Stomach (tissue), 8 donors: ENCODE measurements at regions not wholly inside any gene's neighbourhood (a gene's known extent, or its start where the extent isn't known, plus 50 kb on each side); places are given as distances from the start of the nearest gene placed in this dataset.
"Not testable (repeated sequence)": the region's sequence is repeated elsewhere in the genome, so short reads cannot be mapped to it uniquely, and the experiment has no call there.

Experiments used
- DNase-seq, 2 donors: peaks; one replicate each; pipeline versions ENCODE4 v3.0.0 to v3.0.0-alpha.2; 2013 to 2019
- H3K27ac ChIP-seq, 5 donors: fragments of 200-600 bp in 4 of 5; sonication (generic) in 4 of 5; one replicate each; pipeline ENCODE4 v1.5.1; 2013 to 2019; ENCODE audit warnings: mild to moderate bottlenecking in 1 of 5, moderate library complexity in 1 of 5
- H3K27me3 ChIP-seq, 3 donors: fragments of 200-600 bp; sonication (generic); one replicate each; pipeline ENCODE4 v1.5.1; 2017 to 2019; ENCODE audit warnings: mixed run types in 1 of 3
- H3K36me3 ChIP-seq, 4 donors: fragments of 200-600 bp; sonication (generic); 1 replicate in 3 of 4; 2 replicates in 1 of 4; pipeline ENCODE4 v1.5.1; 2016 to 2019
- H3K4me1 ChIP-seq, 4 donors: fragments of 200-600 bp; sonication (generic); one replicate each; pipeline ENCODE4 v1.5.1; 2016 to 2019
- H3K4me3 ChIP-seq, 4 donors: fragments of 200-600 bp; sonication (generic) in 3 of 4; one replicate each; pipeline ENCODE4 v1.5.1; 2016 to 2019; ENCODE audit warnings: mild to moderate bottlenecking in 1 of 4
- H3K9me3 ChIP-seq, 4 donors: fragments of 200-600 bp; sonication (generic); one replicate each; pipeline ENCODE4 v1.5.1; 2016 to 2019
- EP300 ChIP-seq: sonication (generic); formaldehyde crosslinking; IDR thresholded peaks from one replicate; pipeline ENCODE4 v1.6.1; 2017; ENCODE audit warnings: antibody characterized with exemption
- POLR2A ChIP-seq, 4 donors: fragments of 450-650 bp; IDR thresholded peaks; one replicate each; pipeline ENCODE4 v1.6.1; 2016; ENCODE audit warnings: antibody characterized with exemption in 4 of 4, control low read depth in 2 of 4, mild to moderate bottlenecking in 1 of 4, moderate library complexity in 1 of 4
- POLR2AphosphoS5 ChIP-seq, 3 donors: sonication (generic); formaldehyde crosslinking; IDR thresholded peaks; one replicate each; pipeline ENCODE4 v1.6.1; 2016; ENCODE audit warnings: antibody characterized with exemption in 3 of 3
- WGBS, 5 donors: extraction: QIAGEN DNeasy Blood & Tissue Kit in 3 of 5; methylation state at CpG; one replicate each; pipeline versions ENCODE4 v1.1.5 to v1.1.7; 2013 to 2018; 5-methylcytosine and 5-hydroxymethylcytosine counted together
- intact Hi-C: fragments of 100-400 bp; cut with DNase I; formaldehyde crosslinking; loops from one replicate; pipeline ENCODE4 v1.15.1; 2023; ENCODE audit warnings: low total_unique reads
- TF ChIP-seq, protein P1 (sequence below), 7 experiments: fragments of 450-650 bp in 4 of 7; fragments of 200-600 bp in 3 of 7; sonication (generic) in 3 of 7; IDR thresholded peaks; one replicate each; pipeline ENCODE4 v1.5.1; 2016 to 2019; ENCODE audit warnings: antibody characterized with exemption in 7 of 7, control low read depth in 2 of 7, mild to moderate bottlenecking in 1 of 7
- donor health status: healthy with polysubstance abuse.
- donor health status: Bipolar disorder and iron deficiency.
- donor health status: healthy.

DNA sequence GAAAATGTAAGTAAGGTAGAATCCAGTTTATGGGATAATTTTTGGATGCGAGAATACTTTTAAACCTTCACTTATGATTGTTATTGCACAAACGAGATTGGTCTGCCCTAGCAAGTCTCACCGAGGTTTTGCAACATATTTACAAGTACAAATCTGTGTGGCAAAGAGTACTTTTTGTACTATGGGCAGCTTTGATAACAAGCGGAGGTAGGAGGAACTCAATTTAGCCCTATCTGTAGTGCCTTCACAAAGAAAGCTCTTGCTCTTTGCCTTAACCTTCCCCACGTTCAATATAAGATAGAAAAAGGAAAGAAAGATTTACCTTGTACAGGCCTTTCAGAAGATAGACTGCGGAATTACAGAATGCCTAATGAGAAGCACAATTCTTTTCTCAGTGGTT, 77.5 kb upstream of the HIVEP1 start:
- no peak for TF ChIP-seq POLR2A (IDR thresholded peaks at IDR 0.05)
- TF ChIP-seq EP300 = no peak
- TF ChIP-seq POLR2AphosphoS5 (IDR thresholded peaks at IDR 0.05) = no peak
- TF ChIP-seq, protein P1, sequence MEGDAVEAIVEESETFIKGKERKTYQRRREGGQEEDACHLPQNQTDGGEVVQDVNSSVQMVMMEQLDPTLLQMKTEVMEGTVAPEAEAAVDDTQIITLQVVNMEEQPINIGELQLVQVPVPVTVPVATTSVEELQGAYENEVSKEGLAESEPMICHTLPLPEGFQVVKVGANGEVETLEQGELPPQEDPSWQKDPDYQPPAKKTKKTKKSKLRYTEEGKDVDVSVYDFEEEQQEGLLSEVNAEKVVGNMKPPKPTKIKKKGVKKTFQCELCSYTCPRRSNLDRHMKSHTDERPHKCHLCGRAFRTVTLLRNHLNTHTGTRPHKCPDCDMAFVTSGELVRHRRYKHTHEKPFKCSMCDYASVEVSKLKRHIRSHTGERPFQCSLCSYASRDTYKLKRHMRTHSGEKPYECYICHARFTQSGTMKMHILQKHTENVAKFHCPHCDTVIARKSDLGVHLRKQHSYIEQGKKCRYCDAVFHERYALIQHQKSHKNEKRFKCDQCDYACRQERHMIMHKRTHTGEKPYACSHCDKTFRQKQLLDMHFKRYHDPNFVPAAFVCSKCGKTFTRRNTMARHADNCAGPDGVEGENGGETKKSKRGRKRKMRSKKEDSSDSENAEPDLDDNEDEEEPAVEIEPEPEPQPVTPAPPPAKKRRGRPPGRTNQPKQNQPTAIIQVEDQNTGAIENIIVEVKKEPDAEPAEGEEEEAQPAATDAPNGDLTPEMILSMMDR (IDR thresholded peaks at IDR 0.05) = no peak
- no peaks in the 10 kb centered on the region for H3K36me3 ChIP-seq
- no peak overlapping the region for H3K27ac ChIP-seq
- intact Hi-C loops = no loop called here
- DNase-seq = no peak
- H3K27me3 ChIP-seq = no peaks in the 10 kb centered on the region
- no peak overlapping the region for H3K4me3 ChIP-seq
- WGBS, 5 donors = 82 to 87% (median 83%) methylated on average over 6 of the region's 6 CpGs
- H3K4me1 ChIP-seq = peaks cover 0 to 7% (median 3%) of the 10 kb centered on the region in 4 donors
- no peaks in the 10 kb centered on the region for H3K9me3 ChIP-seq

DNA sequence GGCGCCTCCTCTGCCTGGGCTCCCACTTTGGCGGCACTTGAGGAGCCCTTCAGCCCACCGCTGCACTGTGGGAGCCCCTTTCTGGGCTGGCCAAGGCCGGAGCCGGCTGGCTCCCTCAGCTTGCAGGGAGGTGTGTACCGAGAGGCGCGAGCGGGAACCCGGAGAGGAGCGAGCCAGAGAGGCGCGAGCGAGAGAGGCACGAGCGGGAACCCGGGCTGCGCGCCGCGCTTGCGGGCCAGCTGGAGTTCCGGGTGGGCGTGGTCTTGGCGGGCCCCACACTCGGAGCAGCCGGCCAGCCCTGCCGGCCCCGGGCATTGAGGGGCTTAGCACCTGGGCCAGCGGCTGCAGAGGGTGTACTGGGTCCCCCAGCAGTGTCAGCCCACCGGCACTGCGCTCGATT, 79.2 kb upstream of the HIVEP1 start:
- H3K27ac ChIP-seq, H3K4me3 ChIP-seq, H3K27me3 ChIP-seq, DNase-seq, H3K9me3 ChIP-seq, intact Hi-C loops, H3K4me1 ChIP-seq, H3K36me3 ChIP-seq: not testable (repeated sequence)
- 93 to 98% (median 95%) methylated on average over 10 to 33 of the region's 33 CpGs for WGBS, 5 donors

DNA sequence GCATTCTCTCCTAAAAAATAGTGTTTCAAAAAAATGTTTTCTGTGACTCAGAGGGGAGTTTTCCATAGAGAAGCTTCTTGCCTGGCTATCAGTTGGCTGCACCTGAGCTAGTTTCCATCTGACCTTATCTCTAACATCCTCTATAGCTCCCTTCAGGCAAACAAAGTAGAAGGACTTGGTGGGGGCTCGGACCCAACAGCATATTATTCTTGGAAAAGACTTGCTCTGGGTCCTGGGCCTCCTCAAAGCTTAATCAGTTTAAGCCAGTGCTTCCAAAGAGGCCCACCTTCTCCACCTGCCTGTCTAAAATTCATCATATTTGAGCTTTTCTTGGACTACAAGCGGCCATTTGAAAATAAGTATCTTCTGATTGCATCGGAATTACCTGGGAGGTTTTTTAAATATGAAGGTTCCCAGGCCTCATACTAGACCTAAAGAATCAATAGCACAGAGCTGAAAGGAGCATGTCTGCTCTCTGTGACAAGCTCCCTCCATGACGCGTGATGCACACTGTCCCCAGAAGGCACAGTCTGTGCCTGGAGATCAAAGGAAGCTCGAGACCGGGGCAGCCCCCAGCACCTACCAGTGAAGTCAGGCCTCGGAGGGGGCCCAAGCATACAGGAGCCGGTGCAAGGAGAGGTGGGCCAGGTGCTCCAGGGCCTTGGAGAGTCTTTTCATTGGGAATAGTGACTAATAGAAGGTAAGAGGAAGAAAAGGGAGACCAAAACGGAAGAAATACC, 80.6 kb upstream of the HIVEP1 start:
- no peaks in the 10 kb centered on the region for H3K4me1 ChIP-seq

DNA sequence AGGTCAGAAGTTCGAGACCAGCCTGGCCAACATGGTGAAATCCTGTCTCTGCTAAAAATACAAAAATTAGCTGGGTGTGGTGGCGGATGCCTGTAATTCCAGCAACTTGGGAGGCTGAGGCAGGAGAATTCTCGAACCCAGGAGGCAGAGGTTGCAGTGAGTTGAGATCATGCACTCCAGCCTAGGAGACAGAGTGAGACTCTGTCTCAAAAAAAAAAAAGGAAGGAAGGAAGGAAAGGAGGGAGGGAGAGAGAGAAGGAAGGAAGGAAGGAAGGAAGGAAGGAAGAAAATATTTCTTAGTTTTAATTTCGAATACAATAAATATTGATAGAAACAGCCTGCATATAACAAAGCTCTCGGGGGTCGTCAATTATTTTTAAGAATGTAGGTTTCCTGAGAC, 81.3 kb upstream of the HIVEP1 start:
- H3K27ac ChIP-seq, H3K27me3 ChIP-seq, H3K4me3 ChIP-seq, H3K9me3 ChIP-seq, H3K4me1 ChIP-seq, H3K36me3 ChIP-seq, DNase-seq, intact Hi-C loops: not testable (repeated sequence)
- WGBS, 5 donors = 83 to 93% (median 91%) methylated on average over 6 of the region's 6 CpGs

More for the DNA sequence above, 80.6 kb upstream of the HIVEP1 start:
- Histone ChIP-seq H3K9me3 (no peaks in the 10 kb centered on the region), H3K36me3 (no peaks in the 10 kb centered on the region), H3K4me3 (no peak overlapping the region), H3K27ac (no peak overlapping the region), H3K27me3 (no peaks in the 10 kb centered on the region)
- WGBS, 5 donors = 91 to 96% (median 95%) methylated on average over 10 of the region's 10 CpGs
- TF ChIP-seq, protein P1 (IDR thresholded peaks at IDR 0.05) = no peak
- TF ChIP-seq POLR2AphosphoS5 (IDR thresholded peaks at IDR 0.05) = no peak
- TF ChIP-seq POLR2A (IDR thresholded peaks at IDR 0.05) = no peak
- no peak for TF ChIP-seq EP300
- intact Hi-C loops = no loop called here
- no peak for DNase-seq

DNA sequence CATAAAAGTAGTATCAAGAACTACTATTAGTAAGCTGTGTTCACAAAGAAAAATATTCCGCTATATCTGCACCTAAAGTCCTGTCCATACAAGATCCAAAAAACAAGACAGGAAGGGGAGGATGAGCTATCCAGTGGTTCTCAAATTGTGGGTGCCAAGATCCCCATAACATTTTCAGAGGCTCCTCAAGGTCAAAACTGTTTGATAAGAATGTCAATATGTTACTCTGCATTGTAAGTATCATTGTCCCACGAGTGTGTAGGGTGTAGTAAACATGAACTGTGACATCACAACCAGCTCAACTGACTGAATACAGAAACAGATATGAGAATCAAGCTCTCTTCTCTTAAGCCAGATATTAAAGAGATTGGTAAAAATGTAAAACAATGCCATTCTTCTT, 81.9 kb upstream of the HIVEP1 start:
- TF ChIP-seq, protein P1 (IDR thresholded peaks at IDR 0.05) = no peak
- TF ChIP-seq POLR2AphosphoS5 (IDR thresholded peaks at IDR 0.05) (no peak), POLR2A (IDR thresholded peaks at IDR 0.05) (no peak), EP300 (no peak)

More for the DNA sequence above, 81.9 kb upstream of the HIVEP1 start:
- Histone ChIP-seq H3K4me1 (no peaks in the 10 kb centered on the region), H3K36me3 (no peaks in the 10 kb centered on the region), H3K9me3 (no peaks in the 10 kb centered on the region), H3K27ac (no peak overlapping the region), H3K4me3 (no peak overlapping the region), H3K27me3 (no peaks in the 10 kb centered on the region)
- intact Hi-C loops = no loop called here
- WGBS, 5 donors = 58 to 68% (median 65%) methylated on average over 2 of the region's 2 CpGs
- DNase-seq = no peak
